Ishikawa (cell line): ENCODE measurements at regions not wholly inside any gene's neighbourhood (a gene's known extent, or its start where the extent isn't known, plus 50 kb on each side); places are given as distances from the start of the nearest gene placed in this dataset.

ENCODE experiments used
- CEBPB ChIP-seq: IDR thresholded peaks from 2 replicates; pipeline ENCODE4 v1.6.1; 2012
- CREB1 ChIP-seq: IDR thresholded peaks from 2 replicates; pipeline ENCODE4 v1.6.1; 2012; ENCODE audit warnings: low read depth
- EGR1 ChIP-seq: IDR thresholded peaks from 2 replicates; pipeline ENCODE4 v1.6.1; 2012
- EP300 ChIP-seq: IDR thresholded peaks from 2 replicates; pipeline ENCODE4 v1.6.1; 2012; ENCODE audit warnings: borderline replicate concordance
- FOXM1 ChIP-seq: IDR thresholded peaks from 2 replicates; pipeline ENCODE4 v1.6.1; 2012; ENCODE audit warnings: low read depth, borderline replicate concordance
- MAX ChIP-seq: IDR thresholded peaks from 2 replicates; pipeline ENCODE4 v1.6.1; 2012
- NFIC ChIP-seq: IDR thresholded peaks from 2 replicates; pipeline ENCODE4 v1.6.1; 2012
- RAD21 ChIP-seq: IDR thresholded peaks from 2 replicates; pipeline ENCODE4 v1.6.1; 2012; ENCODE audit warnings: low read depth
- REST ChIP-seq: IDR thresholded peaks from 2 replicates; pipeline ENCODE4 v1.6.1; 2012; ENCODE audit warnings: low read depth, mild to moderate bottlenecking
- TAF1 ChIP-seq: IDR thresholded peaks from 2 replicates; pipeline ENCODE4 v1.6.1; 2012; ENCODE audit warnings: low read depth, mild to moderate bottlenecking
- TCF12 ChIP-seq: IDR thresholded peaks from 2 replicates; pipeline ENCODE4 v1.6.1; 2012; ENCODE audit warnings: low read depth
- TEAD4 ChIP-seq: IDR thresholded peaks from 2 replicates; pipeline ENCODE4 v1.6.1; 2012
- YY1 ChIP-seq: IDR thresholded peaks from 2 replicates; pipeline ENCODE4 v1.6.1; 2012; ENCODE audit warnings: low read depth
- ZBTB7A ChIP-seq: IDR thresholded peaks from 2 replicates; pipeline ENCODE4 v1.6.1; 2012; ENCODE audit warnings: low read depth
- TF ChIP-seq, protein P1 (sequence below): IDR thresholded peaks from 2 replicates; pipeline ENCODE4 v1.6.1; 2012

DNA sequence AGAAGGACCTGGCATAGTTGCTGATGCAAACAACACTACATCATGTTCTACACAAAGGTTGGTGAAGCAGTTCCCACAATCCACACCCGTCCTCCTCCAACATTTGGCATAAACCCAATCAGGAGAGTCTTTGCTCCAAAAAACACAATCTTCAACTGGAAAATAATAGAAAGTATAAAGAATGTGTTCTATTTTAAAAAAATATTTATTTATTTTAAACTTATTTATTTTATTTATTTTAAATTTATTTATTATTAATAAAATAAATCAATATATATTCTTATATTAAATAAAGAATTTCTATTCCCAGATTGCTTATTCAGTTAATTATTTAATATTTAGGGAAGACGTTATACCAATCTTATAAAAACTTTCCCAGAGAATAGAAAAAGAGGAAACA lies 1753.7 kb upstream of the AGA start:
- TF ChIP-seq NFIC (no peak), TCF12 (no peak), EGR1 (no peak), FOXM1 (no peak), RAD21 (no peak), EP300 (no peak), MAX (no peak), ZBTB7A (no peak), CEBPB (no peak), CREB1 (no peak), TAF1 (no peak), YY1 (no peak), TEAD4 (no peak), REST (no peak)
- TF ChIP-seq, protein P1, sequence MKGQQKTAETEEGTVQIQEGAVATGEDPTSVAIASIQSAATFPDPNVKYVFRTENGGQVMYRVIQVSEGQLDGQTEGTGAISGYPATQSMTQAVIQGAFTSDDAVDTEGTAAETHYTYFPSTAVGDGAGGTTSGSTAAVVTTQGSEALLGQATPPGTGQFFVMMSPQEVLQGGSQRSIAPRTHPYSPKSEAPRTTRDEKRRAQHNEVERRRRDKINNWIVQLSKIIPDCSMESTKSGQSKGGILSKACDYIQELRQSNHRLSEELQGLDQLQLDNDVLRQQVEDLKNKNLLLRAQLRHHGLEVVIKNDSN, result no peak

- TF ChIP-seq REST, result no peak
- no peak for TF ChIP-seq RAD21
- no peak for TF ChIP-seq CEBPB
- no peak for TF ChIP-seq EGR1
- TF ChIP-seq EP300, result no peak
- TF ChIP-seq MAX, result no peak
- no peak for TF ChIP-seq ZBTB7A
- TF ChIP-seq NFIC, result no peak
- TF ChIP-seq YY1, result no peak
- TF ChIP-seq CREB1, result no peak
- TF ChIP-seq FOXM1, result no peak
- TF ChIP-seq TCF12, result no peak
- TF ChIP-seq, protein P1, result no peak
- no peak for TF ChIP-seq TAF1
- TF ChIP-seq TEAD4, result no peak
These were observed 1754.3 kb upstream of the AGA start for GRCh38 chr4:179196511-179196910.

- no peak for TF ChIP-seq EGR1
These were observed 1758.4 kb upstream of the AGA start for GRCh38 chr4:179200681-179201080.

DNA sequence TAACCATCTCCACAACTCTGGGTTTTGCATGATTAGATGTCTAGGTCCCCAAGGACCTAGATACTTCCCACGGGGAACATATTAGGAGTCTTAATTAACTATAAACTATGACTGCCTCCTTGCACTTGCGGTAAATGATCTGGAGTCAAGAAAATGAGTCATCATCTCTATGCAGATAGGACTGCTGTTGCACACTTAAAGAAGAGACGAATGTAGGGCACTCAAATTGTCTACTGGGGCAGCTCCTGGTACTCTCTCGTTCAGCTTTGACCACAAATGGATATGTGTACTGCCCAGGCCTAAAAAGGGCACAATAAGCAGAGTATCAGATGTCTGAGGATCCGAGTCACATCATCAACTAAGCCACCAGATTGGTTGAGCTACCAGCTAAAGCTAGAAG lies 1783.4 kb upstream of the AGA start:
- no peak for TF ChIP-seq CREB1
- no peak for TF ChIP-seq MAX
- TF ChIP-seq RAD21, result no peak
- no peak for TF ChIP-seq TAF1
- no peak for TF ChIP-seq CEBPB
- no peak for TF ChIP-seq EP300
- TF ChIP-seq FOXM1, result no peak
- TF ChIP-seq NFIC, result no peak
- TF ChIP-seq, protein P1, result no peak
- TF ChIP-seq ZBTB7A, result no peak
- TF ChIP-seq EGR1, result no peak
- TF ChIP-seq REST, result no peak
